ENCODE measurements at regions not wholly inside any gene's neighbourhood (a gene's known extent, or its start where the extent isn't known, plus 50 kb on each side); places are given as distances from the start of the nearest gene placed in this dataset.

- peaks cover 3% of the 10 kb centered on the region for H3K36me3 Mint-ChIP-seq (ENCODE audit: unreplicated experiment)
- no peaks in the 10 kb centered on the region for H3K9me3 Mint-ChIP-seq (ENCODE audit: unreplicated experiment)
- H3K4me3 Mint-ChIP-seq (ENCODE audit: unreplicated experiment) = no peak overlapping the region
- TF ChIP-seq, protein P1, sequence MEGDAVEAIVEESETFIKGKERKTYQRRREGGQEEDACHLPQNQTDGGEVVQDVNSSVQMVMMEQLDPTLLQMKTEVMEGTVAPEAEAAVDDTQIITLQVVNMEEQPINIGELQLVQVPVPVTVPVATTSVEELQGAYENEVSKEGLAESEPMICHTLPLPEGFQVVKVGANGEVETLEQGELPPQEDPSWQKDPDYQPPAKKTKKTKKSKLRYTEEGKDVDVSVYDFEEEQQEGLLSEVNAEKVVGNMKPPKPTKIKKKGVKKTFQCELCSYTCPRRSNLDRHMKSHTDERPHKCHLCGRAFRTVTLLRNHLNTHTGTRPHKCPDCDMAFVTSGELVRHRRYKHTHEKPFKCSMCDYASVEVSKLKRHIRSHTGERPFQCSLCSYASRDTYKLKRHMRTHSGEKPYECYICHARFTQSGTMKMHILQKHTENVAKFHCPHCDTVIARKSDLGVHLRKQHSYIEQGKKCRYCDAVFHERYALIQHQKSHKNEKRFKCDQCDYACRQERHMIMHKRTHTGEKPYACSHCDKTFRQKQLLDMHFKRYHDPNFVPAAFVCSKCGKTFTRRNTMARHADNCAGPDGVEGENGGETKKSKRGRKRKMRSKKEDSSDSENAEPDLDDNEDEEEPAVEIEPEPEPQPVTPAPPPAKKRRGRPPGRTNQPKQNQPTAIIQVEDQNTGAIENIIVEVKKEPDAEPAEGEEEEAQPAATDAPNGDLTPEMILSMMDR (IDR thresholded peaks at IDR 0.05) = no peak
- peaks cover 9% of the 10 kb centered on the region for H3K4me1 Mint-ChIP-seq (ENCODE audit: unreplicated experiment)
- DNase-seq (ENCODE audit: extremely low spot score, unreplicated experiment) = no peak
- no peaks in the 10 kb centered on the region for H3K27me3 Mint-ChIP-seq (ENCODE audit: unreplicated experiment)
- H3K27ac Mint-ChIP-seq (ENCODE audit: unreplicated experiment) = no peak overlapping the region
Observed at GRCh38 chr9:4926239-4926638, 58.8 kb upstream of the JAK2 start.

DNA sequence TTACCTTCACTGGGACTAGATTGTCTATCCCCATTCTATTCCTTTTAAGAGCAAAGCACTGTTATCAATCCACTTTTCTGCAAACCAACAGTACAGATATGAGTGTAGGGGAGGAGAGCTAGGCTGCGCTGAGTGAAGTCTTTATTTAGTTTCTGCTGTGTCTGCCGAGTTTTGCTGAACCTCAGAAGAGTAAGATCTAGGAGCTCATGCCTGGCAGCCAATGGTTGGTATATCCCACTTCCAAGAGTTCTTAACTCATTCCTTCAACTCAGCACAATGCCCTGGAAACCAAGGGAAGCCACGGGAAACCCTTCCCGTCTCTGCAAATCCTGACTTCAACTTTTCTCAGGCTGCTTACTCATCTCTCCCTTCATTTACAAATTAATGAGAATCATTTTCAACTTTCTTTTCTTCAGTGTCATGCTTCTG lies 58.0 kb upstream of the JAK2 start:
- TF ChIP-seq, protein P1 (IDR thresholded peaks at IDR 0.05) = no peak
- Mint-ChIP-seq H3K4me1 (ENCODE audit: unreplicated experiment) (peaks cover 9% of the 10 kb centered on the region), H3K4me3 (ENCODE audit: unreplicated experiment) (no peak overlapping the region), H3K27me3 (ENCODE audit: unreplicated experiment) (no peaks in the 10 kb centered on the region), H3K36me3 (ENCODE audit: unreplicated experiment) (no peaks in the 10 kb centered on the region), H3K9me3 (ENCODE audit: unreplicated experiment) (no peaks in the 10 kb centered on the region), H3K27ac (ENCODE audit: unreplicated experiment) (no peak overlapping the region)
- no peak for DNase-seq (ENCODE audit: extremely low spot score, unreplicated experiment)

DNA sequence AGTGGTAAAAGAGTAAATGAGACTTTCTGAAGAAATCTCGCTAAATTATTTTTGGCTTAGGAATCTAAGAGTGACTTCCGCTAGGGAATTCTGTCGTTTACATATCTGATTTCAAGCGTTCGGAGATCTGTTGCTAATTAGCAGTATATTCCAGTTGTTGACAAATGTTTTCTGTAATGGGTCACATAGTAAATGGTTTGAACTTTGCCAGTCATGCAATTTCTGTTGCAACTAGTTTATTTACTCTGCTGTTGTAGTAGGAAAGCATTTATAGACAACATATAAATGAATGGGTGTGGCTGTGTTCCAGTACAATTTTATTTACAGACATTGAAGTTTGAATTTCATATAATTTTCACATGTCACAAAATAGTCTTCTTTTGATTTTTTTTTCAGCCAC lies 57.4 kb upstream of the JAK2 start:
- Mint-ChIP-seq H3K27me3 (ENCODE audit: unreplicated experiment) (no peaks in the 10 kb centered on the region), H3K36me3 (ENCODE audit: unreplicated experiment) (no peaks in the 10 kb centered on the region), H3K9me3 (ENCODE audit: unreplicated experiment) (no peaks in the 10 kb centered on the region), H3K27ac (ENCODE audit: unreplicated experiment) (no peak overlapping the region), H3K4me1 (ENCODE audit: unreplicated experiment) (peaks cover 9% of the 10 kb centered on the region), H3K4me3 (ENCODE audit: unreplicated experiment) (no peak overlapping the region)
- no peak for DNase-seq (ENCODE audit: extremely low spot score, unreplicated experiment)
- TF ChIP-seq, protein P1 (IDR thresholded peaks at IDR 0.05) = no peak

DNA sequence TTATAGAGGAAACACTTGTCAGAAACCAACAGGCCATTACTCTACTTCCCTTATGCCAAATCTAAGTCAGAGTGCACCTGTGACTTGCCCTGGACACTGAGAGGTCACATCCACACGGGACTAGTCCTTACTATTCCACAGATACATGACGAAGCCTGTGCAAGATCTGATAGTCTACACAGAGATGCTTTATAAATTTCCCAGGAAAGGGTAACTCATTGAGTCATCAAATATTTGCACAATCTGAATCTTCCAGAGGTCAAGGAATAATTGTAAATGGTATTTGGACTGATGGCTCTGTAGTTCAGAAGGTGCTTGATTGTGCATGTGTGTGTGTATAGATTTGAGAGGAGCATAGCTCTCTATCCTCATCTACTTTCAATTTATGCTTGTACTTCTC lies 55.2 kb upstream of the JAK2 start:
- no peaks in the 10 kb centered on the region for H3K9me3 Mint-ChIP-seq (ENCODE audit: unreplicated experiment)
- H3K27me3 Mint-ChIP-seq (ENCODE audit: unreplicated experiment) = no peaks in the 10 kb centered on the region
- no peak for DNase-seq (ENCODE audit: extremely low spot score, unreplicated experiment)
- peaks cover 3% of the 10 kb centered on the region for H3K4me1 Mint-ChIP-seq (ENCODE audit: unreplicated experiment)
- TF ChIP-seq, protein P1 (IDR thresholded peaks at IDR 0.05) = no peak
- H3K4me3 Mint-ChIP-seq (ENCODE audit: unreplicated experiment) = no peak overlapping the region
- H3K27ac Mint-ChIP-seq (ENCODE audit: unreplicated experiment) = no peak overlapping the region
- no peaks in the 10 kb centered on the region for H3K36me3 Mint-ChIP-seq (ENCODE audit: unreplicated experiment)

- TF ChIP-seq, protein P1 (IDR thresholded peaks at IDR 0.05) = no peak
Observed at GRCh38 chr9:4932681-4933080, 52.4 kb upstream of the JAK2 start.

More at GRCh38 chr9:4932681-4933080, 52.4 kb upstream of the JAK2 start:
- no peaks in the 10 kb centered on the region for H3K9me3 Mint-ChIP-seq (ENCODE audit: unreplicated experiment)
- no peaks in the 10 kb centered on the region for H3K27me3 Mint-ChIP-seq (ENCODE audit: unreplicated experiment)
- no peak for DNase-seq (ENCODE audit: extremely low spot score, unreplicated experiment)
- H3K36me3 Mint-ChIP-seq (ENCODE audit: unreplicated experiment) = no peaks in the 10 kb centered on the region
- no peak overlapping the region for H3K4me3 Mint-ChIP-seq (ENCODE audit: unreplicated experiment)
- peaks cover 6% of the 10 kb centered on the region for H3K4me1 Mint-ChIP-seq (ENCODE audit: unreplicated experiment)
- H3K27ac Mint-ChIP-seq (ENCODE audit: unreplicated experiment) = no peak overlapping the region

Data from osteocyte (in vitro differentiated cells).